ENCODE measurements at regions not wholly inside any gene's neighbourhood (a gene's known extent, or its start where the extent isn't known, plus 50 kb on each side); places are given as distances from the start of the nearest gene placed in this dataset.

DNA sequence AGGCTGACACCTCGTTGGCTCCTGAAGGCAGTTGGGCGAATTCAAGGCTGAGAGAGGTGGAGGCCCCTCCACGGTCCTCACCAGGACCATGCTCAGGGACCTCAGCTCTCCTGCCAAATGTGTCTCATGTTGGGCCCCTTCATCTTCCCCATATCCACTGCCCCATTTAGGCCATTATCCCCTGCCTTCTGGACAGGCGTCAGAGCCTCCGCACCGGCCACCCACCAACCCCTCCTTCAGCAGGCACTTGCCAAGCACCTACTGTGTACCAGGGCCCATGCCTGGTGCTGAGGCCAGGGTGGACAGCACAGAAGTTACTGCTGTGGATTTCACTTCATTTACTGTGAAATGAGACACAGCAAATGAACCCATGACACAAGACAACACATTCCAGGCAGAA is 325.8 kb downstream of the MATN1 start:
- TF ChIP-seq, protein P1, sequence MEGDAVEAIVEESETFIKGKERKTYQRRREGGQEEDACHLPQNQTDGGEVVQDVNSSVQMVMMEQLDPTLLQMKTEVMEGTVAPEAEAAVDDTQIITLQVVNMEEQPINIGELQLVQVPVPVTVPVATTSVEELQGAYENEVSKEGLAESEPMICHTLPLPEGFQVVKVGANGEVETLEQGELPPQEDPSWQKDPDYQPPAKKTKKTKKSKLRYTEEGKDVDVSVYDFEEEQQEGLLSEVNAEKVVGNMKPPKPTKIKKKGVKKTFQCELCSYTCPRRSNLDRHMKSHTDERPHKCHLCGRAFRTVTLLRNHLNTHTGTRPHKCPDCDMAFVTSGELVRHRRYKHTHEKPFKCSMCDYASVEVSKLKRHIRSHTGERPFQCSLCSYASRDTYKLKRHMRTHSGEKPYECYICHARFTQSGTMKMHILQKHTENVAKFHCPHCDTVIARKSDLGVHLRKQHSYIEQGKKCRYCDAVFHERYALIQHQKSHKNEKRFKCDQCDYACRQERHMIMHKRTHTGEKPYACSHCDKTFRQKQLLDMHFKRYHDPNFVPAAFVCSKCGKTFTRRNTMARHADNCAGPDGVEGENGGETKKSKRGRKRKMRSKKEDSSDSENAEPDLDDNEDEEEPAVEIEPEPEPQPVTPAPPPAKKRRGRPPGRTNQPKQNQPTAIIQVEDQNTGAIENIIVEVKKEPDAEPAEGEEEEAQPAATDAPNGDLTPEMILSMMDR (IDR thresholded peaks at IDR 0.05): no peak
- TF ChIP-seq EZH2 (IDR thresholded peaks at IDR 0.05): no peak
- TF ChIP-seq EZH2phosphoT487 (IDR thresholded peaks at IDR 0.05): no peak

All from neural progenitor cell (in vitro differentiated cells).